Uterus (tissue), 3 donors: ENCODE measurements at regions not wholly inside any gene's neighbourhood (a gene's known extent, or its start where the extent isn't known, plus 50 kb on each side); places are given as distances from the start of the nearest gene placed in this dataset.

Source experiments
- DNase-seq, 2 donors: peaks; one replicate each; pipeline ENCODE4 v3.0.0-alpha.2; 2019 to 2020
- H3K27ac ChIP-seq, 2 donors: fragments of 200-600 bp; sonication (generic); 1 replicate in 1 of 2; 2 replicates in 1 of 2; pipeline ENCODE4 v1.5.1; 2016 to 2018
- H3K27me3 ChIP-seq, 2 donors: fragments of 200-600 bp; sonication (generic); one replicate each; pipeline ENCODE4 v1.5.1; 2018 to 2019; ENCODE audit warnings: control low read depth in 1 of 2
- H3K36me3 ChIP-seq, 2 donors: fragments of 200-600 bp; sonication (generic); one replicate each; pipeline ENCODE4 v1.5.1; 2019; ENCODE audit warnings: control low read depth in 1 of 2
- H3K4me1 ChIP-seq, 2 donors: fragments of 200-600 bp; sonication (generic); one replicate each; pipeline ENCODE4 v1.5.1; 2018 to 2019; ENCODE audit warnings: control low read depth in 1 of 2
- H3K4me3 ChIP-seq, 2 donors: fragments of 200-600 bp; sonication (generic); 1 replicate in 1 of 2; 2 replicates in 1 of 2; pipeline ENCODE4 v1.5.1; 2018 to 2019; ENCODE audit warnings: mild to moderate bottlenecking in 1 of 2
- H3K9me3 ChIP-seq, 2 donors: fragments of 200-600 bp; sonication (generic); one replicate each; pipeline ENCODE4 v1.5.1; 2019; ENCODE audit warnings: control low read depth in 1 of 2
- POLR2A ChIP-seq, 2 donors: fragments of 450-650 bp; IDR thresholded peaks; one replicate each; pipeline ENCODE4 v1.6.1; 2016; ENCODE audit warnings: antibody characterized with exemption in 2 of 2, mild to moderate bottlenecking in 1 of 2, moderate library complexity in 1 of 2
- intact Hi-C: fragments of 100-400 bp; cut with DNase I; formaldehyde crosslinking; loops from one replicate; pipeline ENCODE4 v1.15.1; 2023; ENCODE audit warnings: low total_unique reads
- TF ChIP-seq, protein P1 (sequence below), 4 experiments: fragments of 200-600 bp in 2 of 4; fragments of 450-650 bp in 2 of 4; sonication (generic) in 2 of 4; IDR thresholded peaks; one replicate each; pipeline ENCODE4 v1.5.1; 2016 to 2019; ENCODE audit warnings: antibody characterized with exemption in 4 of 4, mild to moderate bottlenecking in 2 of 4, moderate library complexity in 1 of 4
- donor health status: DM: yes; HTN: yes; CAD: no.

DNA sequence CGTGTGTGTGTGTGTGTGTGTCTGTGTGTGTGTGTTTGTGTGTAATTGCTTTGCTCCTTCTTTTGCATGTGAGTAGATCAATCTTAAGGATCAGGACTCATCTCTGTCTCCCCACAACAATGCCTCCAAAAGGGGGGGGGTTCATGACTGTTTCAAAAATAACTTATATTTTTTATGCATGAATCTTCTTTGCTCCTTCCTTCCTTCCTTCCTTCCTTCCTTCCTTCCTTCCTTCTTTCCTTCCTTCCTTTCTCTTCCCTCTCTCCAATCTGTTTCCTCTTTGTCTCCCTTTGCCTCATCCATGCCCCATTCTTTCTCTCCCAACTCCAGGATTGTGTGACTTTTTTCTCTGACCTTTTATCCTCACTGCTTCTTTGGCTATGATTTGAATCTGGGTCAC, 126.4 kb upstream of the OSMR start:
- no peak for TF ChIP-seq POLR2A (IDR thresholded peaks at IDR 0.05)
- TF ChIP-seq, protein P1, sequence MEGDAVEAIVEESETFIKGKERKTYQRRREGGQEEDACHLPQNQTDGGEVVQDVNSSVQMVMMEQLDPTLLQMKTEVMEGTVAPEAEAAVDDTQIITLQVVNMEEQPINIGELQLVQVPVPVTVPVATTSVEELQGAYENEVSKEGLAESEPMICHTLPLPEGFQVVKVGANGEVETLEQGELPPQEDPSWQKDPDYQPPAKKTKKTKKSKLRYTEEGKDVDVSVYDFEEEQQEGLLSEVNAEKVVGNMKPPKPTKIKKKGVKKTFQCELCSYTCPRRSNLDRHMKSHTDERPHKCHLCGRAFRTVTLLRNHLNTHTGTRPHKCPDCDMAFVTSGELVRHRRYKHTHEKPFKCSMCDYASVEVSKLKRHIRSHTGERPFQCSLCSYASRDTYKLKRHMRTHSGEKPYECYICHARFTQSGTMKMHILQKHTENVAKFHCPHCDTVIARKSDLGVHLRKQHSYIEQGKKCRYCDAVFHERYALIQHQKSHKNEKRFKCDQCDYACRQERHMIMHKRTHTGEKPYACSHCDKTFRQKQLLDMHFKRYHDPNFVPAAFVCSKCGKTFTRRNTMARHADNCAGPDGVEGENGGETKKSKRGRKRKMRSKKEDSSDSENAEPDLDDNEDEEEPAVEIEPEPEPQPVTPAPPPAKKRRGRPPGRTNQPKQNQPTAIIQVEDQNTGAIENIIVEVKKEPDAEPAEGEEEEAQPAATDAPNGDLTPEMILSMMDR (IDR thresholded peaks at IDR 0.05) = no peak
- Histone ChIP-seq H3K4me3 (no peak overlapping the region), H3K36me3 (no peaks in the 10 kb centered on the region), H3K9me3 (no peaks in the 10 kb centered on the region), H3K27ac (peak overlapping the region; percentile 8 to 41), H3K4me1 (no peaks in the 10 kb centered on the region), H3K27me3 (no peaks in the 10 kb centered on the region)
- intact Hi-C loops = no loop called here
- peak in 1 of 2 donors; percentile 27 for DNase-seq

DNA sequence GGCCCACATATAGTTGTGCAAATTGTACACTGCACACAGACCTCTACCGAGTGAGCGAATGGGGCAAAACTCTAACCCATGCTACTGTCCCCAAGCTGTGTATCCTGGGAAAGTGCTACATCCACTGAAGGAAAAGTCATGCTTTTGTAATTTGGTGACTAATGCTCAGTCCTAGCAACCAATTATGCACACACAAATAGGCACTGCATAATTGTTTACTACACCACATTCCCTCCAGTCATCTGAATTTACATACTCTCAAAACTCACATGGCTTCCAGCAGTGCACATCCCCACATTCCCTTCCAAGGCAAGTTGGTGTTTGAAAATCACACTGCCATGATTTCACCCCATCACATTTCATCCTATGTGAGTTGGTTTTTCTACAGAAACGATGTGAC, 125.9 kb upstream of the OSMR start:
- TF ChIP-seq POLR2A (IDR thresholded peaks at IDR 0.05) = no peak
- TF ChIP-seq, protein P1 (IDR thresholded peaks at IDR 0.05) = no peak
- no peak overlapping the region for H3K4me3 ChIP-seq
- DNase-seq = no peak
- no peaks in the 10 kb centered on the region for H3K4me1 ChIP-seq
- no peak overlapping the region for H3K27ac ChIP-seq
- H3K36me3 ChIP-seq = no peaks in the 10 kb centered on the region
- H3K27me3 ChIP-seq = no peaks in the 10 kb centered on the region
- intact Hi-C loops = no loop called here
- H3K9me3 ChIP-seq = no peaks in the 10 kb centered on the region

DNA sequence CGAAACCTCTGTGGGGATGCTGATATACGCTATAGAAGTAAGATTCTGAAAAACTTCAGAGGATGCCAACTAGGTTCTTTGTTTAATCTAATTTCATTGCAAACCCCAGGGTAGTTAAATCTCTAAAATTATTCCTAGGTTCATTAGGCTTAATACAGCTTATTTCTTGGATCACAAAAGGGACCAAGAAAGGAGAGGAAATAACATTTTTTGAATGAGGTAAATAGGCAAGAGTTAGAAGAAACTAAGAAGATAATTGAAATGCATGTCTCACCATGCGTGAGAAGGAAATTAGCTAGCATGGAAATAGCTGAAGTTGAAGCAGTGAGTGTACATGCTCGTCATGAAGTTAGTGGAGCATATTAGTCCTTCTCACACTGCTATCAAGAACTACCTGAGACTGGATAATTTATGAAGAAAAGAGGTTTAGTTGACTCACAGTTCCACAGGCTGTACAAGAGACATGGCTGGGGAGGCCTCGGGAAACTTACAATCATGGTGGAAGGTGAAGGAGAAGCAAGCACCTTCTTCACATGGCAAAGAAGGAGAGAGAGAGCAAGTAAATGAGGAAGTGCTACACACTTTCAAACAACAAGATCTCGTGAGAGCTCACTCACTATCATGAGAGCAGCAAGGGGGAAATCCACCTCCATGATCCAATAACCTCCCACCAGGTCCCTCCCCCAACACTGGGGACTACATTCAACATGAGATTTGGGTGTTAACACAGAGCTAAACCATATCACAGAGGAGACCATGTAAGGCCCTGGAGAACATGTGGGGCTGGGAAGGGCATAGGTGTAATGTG, 125.1 kb upstream of the OSMR start:
- intact Hi-C loops = no loop called here
- H3K27ac ChIP-seq = no peak overlapping the region
- no peaks in the 10 kb centered on the region for H3K4me1 ChIP-seq
- H3K4me3 ChIP-seq = no peak overlapping the region
- no peak for DNase-seq
- no peaks in the 10 kb centered on the region for H3K27me3 ChIP-seq
- TF ChIP-seq, protein P1 (IDR thresholded peaks at IDR 0.05) = no peak
- TF ChIP-seq POLR2A (IDR thresholded peaks at IDR 0.05) = no peak
- no peaks in the 10 kb centered on the region for H3K9me3 ChIP-seq
- H3K36me3 ChIP-seq = no peaks in the 10 kb centered on the region

DNA sequence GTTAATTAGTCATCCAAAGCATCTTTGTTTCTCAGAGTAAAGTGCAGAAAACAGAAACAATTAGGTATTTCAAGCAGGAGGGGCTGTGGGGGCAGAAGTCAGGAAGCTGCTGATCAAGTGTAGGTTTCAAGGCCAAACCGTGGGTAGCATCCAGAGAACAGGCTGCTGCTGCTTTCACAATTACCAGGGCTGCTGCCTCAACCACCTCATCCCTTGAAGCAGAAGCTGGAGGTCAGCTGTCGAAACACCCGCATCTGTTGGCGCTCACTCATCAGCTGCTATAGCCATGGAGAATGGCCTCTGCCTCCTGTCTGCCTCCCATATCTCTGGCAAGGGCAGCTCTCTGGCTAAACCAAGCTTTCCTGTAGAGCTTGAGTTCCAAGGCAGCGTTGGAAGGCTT, 122.9 kb upstream of the OSMR start:
- Histone ChIP-seq H3K27me3 (no peaks in the 10 kb centered on the region), H3K9me3 (no peaks in the 10 kb centered on the region), H3K4me1 (no peaks in the 10 kb centered on the region), H3K4me3 (no peak overlapping the region), H3K27ac (no peak overlapping the region), H3K36me3 (no peaks in the 10 kb centered on the region)
- intact Hi-C loops = no loop called here
- TF ChIP-seq, protein P1 (IDR thresholded peaks at IDR 0.05) = no peak
- TF ChIP-seq POLR2A (IDR thresholded peaks at IDR 0.05) = no peak
- DNase-seq = no peak

DNA sequence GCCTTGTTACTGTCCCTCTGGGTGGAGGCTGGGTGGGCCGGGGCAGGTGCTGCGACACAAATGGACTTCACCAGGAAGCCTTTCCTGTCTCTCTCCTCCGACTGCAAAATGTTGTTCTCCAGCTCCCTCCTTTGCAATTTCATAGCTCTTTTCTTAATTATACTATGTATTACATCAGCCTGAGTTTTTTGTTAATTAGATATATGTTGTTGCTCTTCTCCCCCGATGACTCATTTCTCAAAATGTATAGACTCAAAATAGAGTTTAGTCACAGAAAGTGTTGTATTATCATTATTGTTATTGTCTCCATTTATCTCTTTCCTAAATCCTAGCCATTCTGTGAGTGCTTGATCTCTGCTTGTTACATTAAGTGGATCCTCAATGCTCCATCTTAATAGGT, 122.4 kb upstream of the OSMR start:
- intact Hi-C loops = no loop called here
- TF ChIP-seq POLR2A (IDR thresholded peaks at IDR 0.05) = no peak
- TF ChIP-seq, protein P1 (IDR thresholded peaks at IDR 0.05) = no peak
- H3K9me3 ChIP-seq = no peaks in the 10 kb centered on the region

More for the DNA sequence above, 122.4 kb upstream of the OSMR start:
- no peaks in the 10 kb centered on the region for H3K36me3 ChIP-seq
- no peaks in the 10 kb centered on the region for H3K27me3 ChIP-seq
- no peaks in the 10 kb centered on the region for H3K4me1 ChIP-seq
- no peak for DNase-seq
- H3K27ac ChIP-seq = no peak overlapping the region
- H3K4me3 ChIP-seq = no peak overlapping the region
